SJCRH30 (cell line): ENCODE measurements at regions not wholly inside any gene's neighbourhood (a gene's known extent, or its start where the extent isn't known, plus 50 kb on each side); places are given as distances from the start of the nearest gene placed in this dataset.

Experiments
- DNase-seq, 2 experiments: peaks; one replicate each; pipeline ENCODE4 v3.0.0-alpha.2; 2015 to 2020
- H3K27ac ChIP-seq: fragments of 250-450 bp; sonication (Bioruptor Pico); 2 replicates; pipeline ENCODE4 v1.5.1; 2020; ENCODE audit warnings: mild to moderate bottlenecking, moderate library complexity
- H3K27me3 ChIP-seq: fragments of 250-450 bp; sonication (Bioruptor Pico); 2 replicates; pipeline ENCODE4 v1.5.1; 2020; ENCODE audit warnings: mild to moderate bottlenecking, moderate library complexity
- H3K36me3 ChIP-seq: fragments of 250-450 bp; sonication (Bioruptor Pico); 2 replicates; pipeline ENCODE4 v1.5.1; 2020; ENCODE audit warnings: mild to moderate bottlenecking, moderate library complexity
- H3K4me1 ChIP-seq: fragments of 250-450 bp; sonication (Bioruptor Pico); 2 replicates; pipeline ENCODE4 v1.5.1; 2020; ENCODE audit warnings: mild to moderate bottlenecking, moderate library complexity
- H3K4me3 ChIP-seq: fragments of 250-450 bp; sonication (Bioruptor Pico); 2 replicates; pipeline ENCODE4 v1.5.1; 2020; ENCODE audit warnings: mild to moderate bottlenecking, moderate library complexity
- H3K9me3 ChIP-seq: fragments of 250-450 bp; sonication (Bioruptor Pico); replicated peaks from 2 replicates; pipeline ENCODE4 v1.5.1; 2020; ENCODE audit warnings: mild to moderate bottlenecking, moderate library complexity

GRCh38 chr15:36275656-36276055 lies 303.8 kb upstream of the CDIN1 start:
- H3K36me3 ChIP-seq: no peaks in the 10 kb centered on the region
- H3K27me3 ChIP-seq: 0 out of 2 replicates have a peak, but pooled peaks cover 3% of the 10 kb centered on the region
- no peak overlapping the region for H3K4me3 ChIP-seq
- H3K27ac ChIP-seq: no peak overlapping the region
- H3K9me3 ChIP-seq: no peaks in the 10 kb centered on the region
- H3K4me1 ChIP-seq: no peaks in the 10 kb centered on the region
- DNase-seq: no peak

DNA sequence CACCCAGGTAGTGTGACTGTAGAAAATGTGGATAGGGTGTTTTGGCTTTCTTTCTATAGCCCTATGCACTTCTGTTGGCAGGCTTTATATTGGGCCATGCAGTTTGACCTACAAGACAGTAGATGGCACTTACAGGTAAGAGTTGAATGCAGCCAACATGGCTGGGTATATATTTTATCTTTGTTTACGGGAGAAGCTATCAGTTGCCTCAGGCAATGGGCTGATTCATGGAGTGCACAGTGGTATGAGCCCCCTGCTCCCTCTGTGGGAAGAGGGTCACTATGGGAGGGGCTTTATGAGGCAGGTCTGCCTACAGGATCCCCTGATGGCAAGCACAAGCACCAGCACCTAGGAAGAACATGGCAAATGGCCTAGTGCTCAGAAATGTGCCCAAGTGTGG lies 301.2 kb upstream of the CDIN1 start:
- H3K27me3 ChIP-seq: no peaks in the 10 kb centered on the region
- H3K9me3 ChIP-seq: no peaks in the 10 kb centered on the region
- no peaks in the 10 kb centered on the region for H3K4me1 ChIP-seq
- no peak overlapping the region for H3K4me3 ChIP-seq
- no peak overlapping the region for H3K27ac ChIP-seq
- H3K36me3 ChIP-seq: no peaks in the 10 kb centered on the region
- DNase-seq: no peak

- Histone ChIP-seq H3K9me3 (no peaks in the 10 kb centered on the region), H3K4me3 (no peak overlapping the region), H3K27me3 (no peaks in the 10 kb centered on the region), H3K27ac (no peak overlapping the region), H3K36me3 (no peaks in the 10 kb centered on the region), H3K4me1 (no peaks in the 10 kb centered on the region)
- DNase-seq: no peak
Observed at GRCh38 chr15:36282821-36283220, 296.6 kb upstream of the CDIN1 start.

- no peaks in the 10 kb centered on the region for H3K27me3 ChIP-seq
- H3K36me3 ChIP-seq: no peaks in the 10 kb centered on the region
- no peak overlapping the region for H3K27ac ChIP-seq
- H3K4me3 ChIP-seq: no peak overlapping the region
- H3K4me1 ChIP-seq: no peaks in the 10 kb centered on the region
- no peak for DNase-seq
- no peaks in the 10 kb centered on the region for H3K9me3 ChIP-seq
Observed at GRCh38 chr15:36284911-36285310, 294.5 kb upstream of the CDIN1 start.

- H3K9me3 ChIP-seq: no peaks in the 10 kb centered on the region
- no peak for DNase-seq
- H3K27me3 ChIP-seq: peaks cover 4% of the 10 kb centered on the region; the same call in 1 of the 2 replicates
- H3K4me3 ChIP-seq: no peak overlapping the region
- no peaks in the 10 kb centered on the region for H3K4me1 ChIP-seq
- no peaks in the 10 kb centered on the region for H3K36me3 ChIP-seq
- H3K27ac ChIP-seq: no peak overlapping the region
Observed at GRCh38 chr15:36291501-36291900, 287.9 kb upstream of the CDIN1 start.

- peak in 1 of 2 experiments; percentile 4 for DNase-seq
- no peak overlapping the region for H3K4me3 ChIP-seq
- H3K27me3 ChIP-seq: peaks cover 4% of the 10 kb centered on the region; the same call in 1 of the 2 replicates
- H3K9me3 ChIP-seq: no peaks in the 10 kb centered on the region
- H3K4me1 ChIP-seq: no peaks in the 10 kb centered on the region
- H3K36me3 ChIP-seq: no peaks in the 10 kb centered on the region
- H3K27ac ChIP-seq: no peak overlapping the region
Observed at GRCh38 chr15:36294359-36294758, 285.1 kb upstream of the CDIN1 start.

DNA sequence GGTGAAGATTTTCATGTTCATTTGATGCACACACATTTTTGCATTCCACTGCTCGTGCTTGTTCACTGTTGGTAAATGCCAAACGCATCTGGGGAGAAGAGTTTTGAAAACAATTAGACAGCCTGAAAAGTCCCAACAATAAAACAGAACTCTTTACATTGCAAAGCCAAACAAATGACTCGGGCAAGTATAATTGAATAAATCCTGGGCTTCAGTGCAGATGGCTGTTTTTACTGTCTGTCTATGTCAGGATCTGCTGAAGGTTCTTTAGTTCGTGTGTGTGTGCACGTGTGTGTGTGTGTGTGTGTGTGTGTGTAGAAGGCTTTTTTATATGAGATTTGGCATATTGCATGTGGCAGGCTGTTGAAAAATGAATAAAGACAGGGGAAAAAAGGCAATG lies 277.5 kb upstream of the CDIN1 start:
- Histone ChIP-seq H3K27ac (no peak overlapping the region), H3K27me3 (no peaks in the 10 kb centered on the region), H3K4me3 (no peak overlapping the region), H3K9me3 (no peaks in the 10 kb centered on the region), H3K36me3 (no peaks in the 10 kb centered on the region), H3K4me1 (no peaks in the 10 kb centered on the region)
- no peak for DNase-seq

DNA sequence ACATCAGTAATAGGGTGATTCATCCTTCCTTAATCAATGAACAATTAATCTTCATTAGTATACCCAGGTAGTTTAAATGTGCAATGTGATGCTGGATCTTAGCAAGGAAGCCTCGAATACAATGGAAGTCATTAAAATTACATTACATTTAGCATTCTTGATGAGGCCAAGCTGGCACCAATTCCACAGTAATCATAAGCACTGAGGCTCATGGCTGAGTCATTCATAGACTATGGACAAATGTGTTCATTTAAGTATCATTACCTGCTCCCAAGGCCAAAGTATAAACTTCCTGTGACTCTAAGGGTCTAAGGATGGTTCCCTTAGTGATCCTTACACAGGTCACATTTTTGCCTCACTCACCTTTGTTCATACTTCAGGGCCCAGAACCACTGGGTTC lies 266.4 kb upstream of the CDIN1 start:
- H3K27ac ChIP-seq: no peak overlapping the region
- no peaks in the 10 kb centered on the region for H3K4me1 ChIP-seq
- no peaks in the 10 kb centered on the region for H3K36me3 ChIP-seq
- no peaks in the 10 kb centered on the region for H3K9me3 ChIP-seq
- H3K27me3 ChIP-seq: no peaks in the 10 kb centered on the region
- no peak overlapping the region for H3K4me3 ChIP-seq
- DNase-seq: no peak

DNA sequence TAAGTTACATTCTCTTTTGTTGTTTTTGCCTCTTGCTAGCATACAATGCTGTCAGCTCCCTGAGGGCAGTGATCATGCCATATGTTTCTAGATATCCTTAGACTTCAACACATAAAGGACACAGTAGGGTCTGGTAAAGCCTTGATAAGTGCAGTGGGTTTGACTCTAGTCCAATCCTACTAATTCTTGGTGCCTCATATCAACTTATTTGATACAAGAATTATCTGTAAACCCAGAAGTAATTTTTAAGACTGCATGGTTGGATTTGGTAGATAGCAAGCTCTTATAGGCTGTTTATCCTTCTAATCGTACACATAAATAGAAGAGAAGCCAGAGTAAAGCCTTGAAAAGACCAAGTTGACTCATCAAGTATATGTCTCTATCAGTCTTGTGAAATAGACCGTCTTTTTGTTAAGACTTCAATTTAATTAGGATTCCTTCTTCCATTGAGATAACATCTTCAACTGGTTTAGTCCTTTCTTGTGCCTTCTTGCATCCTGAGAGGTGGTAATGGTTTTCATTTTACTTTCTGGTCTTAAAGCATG lies 265.6 kb upstream of the CDIN1 start:
- H3K27me3 ChIP-seq: no peaks in the 10 kb centered on the region
- H3K4me1 ChIP-seq: no peaks in the 10 kb centered on the region
- H3K4me3 ChIP-seq: no peak overlapping the region
- H3K9me3 ChIP-seq: no peaks in the 10 kb centered on the region
- no peaks in the 10 kb centered on the region for H3K36me3 ChIP-seq
- H3K27ac ChIP-seq: no peak overlapping the region
- no peak for DNase-seq

GRCh38 chr15:36315649-36316048 lies 263.8 kb upstream of the CDIN1 start:
- Histone ChIP-seq H3K4me1 (no peaks in the 10 kb centered on the region), H3K4me3 (no peak overlapping the region), H3K27me3 (no peaks in the 10 kb centered on the region), H3K9me3 (no peaks in the 10 kb centered on the region), H3K36me3 (no peaks in the 10 kb centered on the region), H3K27ac (no peak overlapping the region)
- no peak for DNase-seq

DNA sequence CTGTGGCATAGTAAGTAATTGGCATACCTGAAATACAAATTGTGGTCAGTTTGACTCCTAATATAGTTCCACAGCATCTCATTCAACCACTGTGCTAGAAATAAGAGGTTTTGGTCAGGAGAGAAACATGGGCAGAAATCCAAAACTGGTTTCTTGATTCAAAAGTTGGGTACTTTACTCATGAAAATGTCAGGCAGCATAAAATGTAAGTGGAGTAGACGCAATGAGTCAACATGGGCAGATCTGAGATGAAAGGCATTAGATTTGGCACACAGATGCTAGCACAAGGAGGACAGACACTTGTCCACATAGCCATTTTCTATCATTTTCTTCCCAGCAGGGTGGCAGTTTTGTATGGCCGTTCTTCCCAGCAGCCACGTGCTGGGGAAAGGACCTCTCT lies 255.8 kb upstream of the CDIN1 start:
- H3K4me1 ChIP-seq: no peaks in the 10 kb centered on the region
- no peaks in the 10 kb centered on the region for H3K9me3 ChIP-seq
- no peak overlapping the region for H3K4me3 ChIP-seq
- no peaks in the 10 kb centered on the region for H3K27me3 ChIP-seq
- H3K27ac ChIP-seq: no peak overlapping the region
- no peaks in the 10 kb centered on the region for H3K36me3 ChIP-seq
- no peak for DNase-seq

DNA sequence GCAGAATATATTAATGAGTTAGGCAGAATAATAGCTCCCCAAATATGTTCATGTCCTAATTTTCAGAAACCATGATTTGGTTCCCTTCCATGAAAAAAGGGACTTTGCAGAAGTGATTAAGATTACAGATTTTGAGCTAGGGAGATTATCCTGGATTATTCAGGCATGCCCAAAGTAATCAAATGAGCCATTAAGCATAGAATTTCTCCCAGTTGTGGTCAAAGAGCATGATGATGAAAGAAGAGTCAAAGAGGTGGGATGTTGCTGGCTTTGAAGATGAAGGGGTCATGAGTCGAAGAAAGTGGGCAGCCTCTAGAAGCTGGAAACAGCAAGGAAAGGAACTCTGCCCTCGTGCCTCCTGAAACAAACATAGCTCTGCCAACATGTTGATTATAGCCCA lies 254.2 kb upstream of the CDIN1 start:
- Histone ChIP-seq H3K4me1 (no peaks in the 10 kb centered on the region), H3K36me3 (no peaks in the 10 kb centered on the region), H3K27me3 (no peaks in the 10 kb centered on the region), H3K9me3 (no peaks in the 10 kb centered on the region), H3K27ac (no peak overlapping the region), H3K4me3 (no peak overlapping the region)
- no peak for DNase-seq

- Histone ChIP-seq H3K36me3 (no peaks in the 10 kb centered on the region), H3K4me3 (no peak overlapping the region), H3K27ac (no peak overlapping the region), H3K9me3 (no peaks in the 10 kb centered on the region), H3K27me3 (no peaks in the 10 kb centered on the region), H3K4me1 (no peaks in the 10 kb centered on the region)
- DNase-seq: no peak
Observed at GRCh38 chr15:36329592-36329991, 249.8 kb upstream of the CDIN1 start.

GRCh38 chr15:36330598-36330997 lies 248.8 kb upstream of the CDIN1 start:
- Histone ChIP-seq H3K9me3 (no peaks in the 10 kb centered on the region), H3K27ac (no peak overlapping the region), H3K27me3 (no peaks in the 10 kb centered on the region), H3K4me1 (no peaks in the 10 kb centered on the region), H3K4me3 (no peak overlapping the region), H3K36me3 (no peaks in the 10 kb centered on the region)
- no peak for DNase-seq

DNA sequence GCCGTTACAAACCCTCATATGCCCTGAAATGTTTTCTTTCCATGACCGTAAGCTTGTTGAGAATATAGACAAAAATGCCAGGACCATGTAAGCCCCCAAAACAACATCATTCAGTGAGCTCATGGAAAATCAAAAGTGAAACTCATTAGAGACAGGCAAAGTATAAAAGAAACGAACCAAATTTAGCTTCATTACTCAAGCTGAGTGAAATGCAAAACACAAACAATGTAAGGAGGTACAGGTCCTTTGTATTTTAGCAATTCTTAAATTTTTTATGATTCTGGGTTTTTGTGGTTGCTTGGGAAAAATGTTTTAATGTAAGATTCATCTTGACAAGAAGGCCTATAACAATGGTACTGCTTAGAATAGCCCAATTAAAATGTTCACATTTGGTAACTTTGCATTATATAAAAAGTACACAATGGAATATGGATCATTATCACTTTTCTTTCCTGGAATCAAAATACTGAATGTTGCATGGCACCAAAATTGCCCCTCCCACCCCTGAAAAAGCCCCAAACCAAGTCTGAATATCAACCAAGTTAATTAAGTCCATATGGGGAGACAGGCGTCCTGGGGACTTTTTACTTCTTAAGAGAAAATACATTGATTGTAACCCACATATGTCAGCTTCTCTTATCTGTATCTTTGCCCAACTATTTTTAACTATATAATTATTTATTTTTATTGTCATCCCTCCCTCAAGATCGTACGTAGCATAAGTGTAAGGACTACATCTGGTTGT lies 247.7 kb upstream of the CDIN1 start:
- no peak overlapping the region for H3K27ac ChIP-seq
- no peak for DNase-seq

GRCh38 chr15:36332301-36332700 lies 247.1 kb upstream of the CDIN1 start:
- no peak for DNase-seq
- Histone ChIP-seq H3K4me3 (no peak overlapping the region), H3K27me3 (no peaks in the 10 kb centered on the region), H3K9me3 (no peaks in the 10 kb centered on the region), H3K27ac (no peak overlapping the region), H3K36me3 (no peaks in the 10 kb centered on the region), H3K4me1 (no peaks in the 10 kb centered on the region)

More for the DNA sequence above, 247.7 kb upstream of the CDIN1 start:
- Histone ChIP-seq H3K36me3 (no peaks in the 10 kb centered on the region), H3K9me3 (no peaks in the 10 kb centered on the region), H3K4me3 (no peak overlapping the region), H3K27me3 (no peaks in the 10 kb centered on the region), H3K4me1 (no peaks in the 10 kb centered on the region)
